ENCODE measurements at regions not wholly inside any gene's neighbourhood (a gene's known extent, or its start where the extent isn't known, plus 50 kb on each side); places are given as distances from the start of the nearest gene placed in this dataset.

DNA sequence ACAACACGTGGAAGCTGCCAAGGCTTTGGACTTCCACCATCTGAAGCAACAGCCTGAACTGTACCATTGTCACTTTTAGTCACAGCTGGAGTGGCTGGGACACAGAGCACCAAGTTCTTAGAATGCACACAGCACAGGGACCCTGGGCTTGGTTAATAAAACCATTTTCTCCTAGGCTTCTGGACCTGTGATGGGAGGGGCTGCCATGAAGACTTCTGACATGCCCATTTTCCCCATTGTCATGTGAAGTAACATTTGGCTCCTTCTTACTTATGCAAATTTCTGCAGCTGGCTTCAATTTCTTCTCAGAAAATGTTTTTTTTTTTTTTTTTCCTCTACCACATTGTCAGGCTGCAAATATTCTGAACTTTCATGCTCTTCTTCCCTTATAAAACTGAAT is 138.6 kb upstream of the BRINP3 start:
- no peak for TF ChIP-seq POLR2AphosphoS5 (IDR thresholded peaks at IDR 0.05; ENCODE audit: borderline replicate concordance, low read depth, low read length)
- TF ChIP-seq EZH2 (IDR thresholded peaks at IDR 0.05) = no peak
